RWPE2 (cell line): ENCODE measurements at regions not wholly inside any gene's neighbourhood (a gene's known extent, or its start where the extent isn't known, plus 50 kb on each side); places are given as distances from the start of the nearest gene placed in this dataset.

ENCODE experiments used
- ATAC-seq: fragments of 200-7000 bp; cut with Tn5 transposase; 3 replicates; pipeline ENCODE4 v1.9.1; 2021; ENCODE audit warnings: low read depth
- DNase-seq: peaks from one replicate; pipeline ENCODE4 v3.0.0-alpha.2; 2020; ENCODE audit warnings: low spot score
- H3K27ac ChIP-seq: fragments of 450-650 bp; 2 replicates; pipeline ENCODE4 v1.5.1; 2017; ENCODE audit warnings: mild to moderate bottlenecking; ENCODE audit not compliant: poor library complexity, severe bottlenecking
- H3K27me3 ChIP-seq: fragments of 250-450 bp; sonication (Bioruptor Pico); 2 replicates; pipeline ENCODE4 v1.5.1; 2021; ENCODE audit warnings: mild to moderate bottlenecking, moderate library complexity; ENCODE audit not compliant: insufficient read depth, poor library complexity, severe bottlenecking
- H3K36me3 ChIP-seq: fragments of 250-450 bp; sonication (Bioruptor Pico); 2 replicates; pipeline ENCODE4 v1.5.1; 2020; ENCODE audit warnings: low read depth, mild to moderate bottlenecking, moderate library complexity
- H3K4me1 ChIP-seq: fragments of 250-450 bp; sonication (Bioruptor Pico); 2 replicates; pipeline ENCODE4 v1.5.1; 2021; ENCODE audit warnings: mild to moderate bottlenecking, moderate library complexity; ENCODE audit not compliant: insufficient read depth, poor library complexity, severe bottlenecking
- H3K4me3 ChIP-seq: fragments of 250-450 bp; sonication (Bioruptor Pico); 2 replicates; pipeline ENCODE4 v1.5.1; 2021; ENCODE audit warnings: mild to moderate bottlenecking, moderate library complexity; ENCODE audit not compliant: severe bottlenecking
- H3K9me3 ChIP-seq: fragments of 250-450 bp; sonication (Bioruptor Pico); 2 replicates; pipeline ENCODE4 v1.5.1; 2021; ENCODE audit warnings: mild to moderate bottlenecking, moderate library complexity; ENCODE audit not compliant: severe bottlenecking
- CTCF ChIP-seq: fragments of 450-650 bp; IDR thresholded peaks from one replicate; pipeline ENCODE4 v1.5.1; 2017; ENCODE audit warnings: mild to moderate bottlenecking, moderate library complexity; ENCODE audit not compliant: poor library complexity, severe bottlenecking

GRCh38 chr7:25995216-25995615, 156.8 kb upstream of the NFE2L3 start:
- no peak for DNase-seq
- Histone ChIP-seq H3K36me3 (no peaks in the 10 kb centered on the region), H3K27ac (no peak overlapping the region), H3K27me3 (no peaks in the 10 kb centered on the region), H3K9me3 (no peaks in the 10 kb centered on the region), H3K4me1 (no peaks in the 10 kb centered on the region), H3K4me3 (no peak overlapping the region)
- no peak for TF ChIP-seq CTCF
- ATAC-seq, result no peak

DNA sequence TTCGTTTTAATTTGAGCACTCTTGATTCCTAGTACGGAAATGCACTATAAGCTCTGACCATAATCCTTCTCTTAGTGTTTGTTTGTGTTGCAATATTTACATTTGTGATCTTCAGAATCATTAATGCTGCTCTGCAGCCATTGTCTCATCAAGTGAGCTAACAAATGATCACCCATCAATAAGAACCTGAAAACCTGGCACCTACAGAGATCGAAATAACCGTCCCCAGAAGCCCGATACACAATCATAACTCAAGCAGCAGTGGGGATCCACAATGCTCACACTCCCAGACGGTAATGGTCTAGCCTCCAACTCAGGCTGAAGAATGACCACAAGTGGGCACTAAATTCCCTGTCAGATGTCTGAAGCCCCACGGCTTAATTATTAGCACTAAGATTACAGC, 156.0 kb upstream of the NFE2L3 start:
- DNase-seq, result no peak
- H3K36me3 ChIP-seq, result no peaks in the 10 kb centered on the region
- H3K27me3 ChIP-seq, result no peaks in the 10 kb centered on the region
- peak; percentile 20 for TF ChIP-seq CTCF
- H3K4me3 ChIP-seq, result no peak overlapping the region
- no peaks in the 10 kb centered on the region for H3K4me1 ChIP-seq
- no peak for ATAC-seq
- no peak overlapping the region for H3K27ac ChIP-seq
- H3K9me3 ChIP-seq, result no peaks in the 10 kb centered on the region

- H3K4me3 ChIP-seq, result no peak overlapping the region
- TF ChIP-seq CTCF, result no peak
- no peak for DNase-seq
- no peaks in the 10 kb centered on the region for H3K9me3 ChIP-seq
- no peak for ATAC-seq
- no peak overlapping the region for H3K27ac ChIP-seq
- no peaks in the 10 kb centered on the region for H3K36me3 ChIP-seq
- no peaks in the 10 kb centered on the region for H3K4me1 ChIP-seq
- H3K27me3 ChIP-seq, result no peaks in the 10 kb centered on the region
These were observed 153.5 kb upstream of the NFE2L3 start for GRCh38 chr7:25998499-25998898.

DNA sequence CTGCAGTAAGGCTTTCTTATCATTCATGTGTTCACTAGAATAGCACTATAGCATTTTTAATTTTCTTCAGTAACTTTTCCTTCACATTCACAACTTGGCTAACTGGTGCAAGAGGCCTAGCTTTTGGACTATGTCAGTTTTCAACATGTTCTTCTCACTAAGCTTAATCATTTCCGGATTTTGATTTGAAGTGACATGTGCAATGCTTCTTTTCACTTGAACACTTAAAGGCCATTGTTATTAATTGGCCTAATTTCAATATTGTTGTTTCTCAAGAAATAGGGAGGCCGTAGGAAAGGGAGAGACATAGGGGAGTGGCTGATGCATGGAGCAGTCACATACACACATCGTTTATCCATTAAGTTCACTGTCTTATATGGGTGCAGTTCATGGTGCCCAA, 151.2 kb upstream of the NFE2L3 start:
- ATAC-seq (no peak), DNase-seq (no peak)
- no peak overlapping the region for H3K27ac ChIP-seq
- no peak overlapping the region for H3K4me3 ChIP-seq
- H3K9me3 ChIP-seq, result no peaks in the 10 kb centered on the region
- H3K36me3 ChIP-seq, result no peaks in the 10 kb centered on the region
- H3K4me1 ChIP-seq, result no peaks in the 10 kb centered on the region
- H3K27me3 ChIP-seq, result no peaks in the 10 kb centered on the region
- TF ChIP-seq CTCF, result no peak

DNA sequence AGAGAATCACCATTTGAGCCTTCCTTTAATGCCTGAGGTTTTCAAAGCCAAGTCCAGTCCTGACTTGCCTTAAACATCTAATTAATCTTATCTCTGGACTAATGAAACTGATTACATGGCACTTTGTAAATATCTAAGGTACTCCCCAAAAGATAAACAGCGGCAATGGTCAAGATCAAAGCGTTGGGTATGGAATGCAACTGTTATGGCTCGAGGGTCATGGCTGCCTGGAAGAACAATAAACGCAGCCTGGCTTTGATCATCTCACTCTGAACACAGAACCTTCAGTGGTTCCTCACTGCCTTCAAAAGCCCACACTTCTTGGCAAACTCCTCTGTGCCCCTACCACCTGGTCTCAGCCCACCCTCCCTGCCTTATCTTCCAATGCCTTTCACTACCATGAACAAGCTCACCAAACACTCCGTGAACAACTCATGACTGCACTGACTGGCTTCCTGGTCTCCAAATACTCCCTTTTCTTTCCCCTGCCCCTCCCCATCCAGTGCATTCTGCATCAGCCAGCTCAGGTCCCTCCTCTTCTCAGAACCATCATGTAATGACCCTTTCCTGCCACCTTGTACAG, 150.2 kb upstream of the NFE2L3 start:
- Histone ChIP-seq H3K4me1 (no peaks in the 10 kb centered on the region), H3K27ac (no peak overlapping the region), H3K36me3 (no peaks in the 10 kb centered on the region), H3K27me3 (no peaks in the 10 kb centered on the region), H3K4me3 (no peak overlapping the region), H3K9me3 (no peaks in the 10 kb centered on the region)
- DNase-seq (no peak), ATAC-seq (no peak)
- TF ChIP-seq CTCF, result no peak
